Prostate gland (tissue), 2 donors: ENCODE measurements at regions not wholly inside any gene's neighbourhood (a gene's known extent, or its start where the extent isn't known, plus 50 kb on each side); places are given as distances from the start of the nearest gene placed in this dataset.

ENCODE experiments used
- DNase-seq: peaks from one replicate; pipeline ENCODE4 v3.0.0-alpha.2; 2019; ENCODE audit warnings: low spot score
- H3K27ac ChIP-seq, 2 donors: fragments of 200-600 bp; sonication (generic); 2 replicates each; pipeline ENCODE4 v1.5.1; 2017 to 2019
- H3K27me3 ChIP-seq: fragments of 200-600 bp; sonication (generic); replicated peaks from 2 replicates; pipeline ENCODE4 v1.5.1; 2019; ENCODE audit not compliant: insufficient read depth
- H3K36me3 ChIP-seq, 2 donors: fragments of 200-600 bp; sonication (generic); 1 replicate in 1 of 2; 2 replicates in 1 of 2; pipeline versions ENCODE4 v1.5.1 to v1.8.1; 2017 to 2019
- H3K4me1 ChIP-seq: fragments of 200-600 bp; sonication (generic); replicated peaks from 2 replicates; pipeline ENCODE4 v1.5.1; 2019
- H3K4me3 ChIP-seq, 2 donors: fragments of 200-600 bp; sonication (generic); 2 replicates each; pipeline ENCODE4 v1.5.1; 2017 to 2019
- H3K9me3 ChIP-seq: fragments of 200-600 bp; sonication (generic); 2 replicates; pipeline ENCODE4 v1.5.1; 2017
- POLR2A ChIP-seq: fragments of 450-650 bp; IDR thresholded peaks from one replicate; pipeline ENCODE4 v1.6.1; 2016; ENCODE audit warnings: antibody characterized with exemption, mild to moderate bottlenecking
- POLR2AphosphoS5 ChIP-seq: sonication (generic); formaldehyde crosslinking; IDR thresholded peaks from one replicate; pipeline ENCODE4 v1.6.1; 2017; ENCODE audit warnings: antibody characterized with exemption
- WGBS: methylation state at CpG from one replicate; pipeline ENCODE4 v1.1.5; 2018; 5-methylcytosine and 5-hydroxymethylcytosine counted together
- intact Hi-C: fragments of 100-400 bp; cut with DNase I; formaldehyde crosslinking; loops from one replicate; pipeline ENCODE4 v1.14.2; 2022
- TF ChIP-seq, protein P1 (sequence below), 4 experiments: fragments of 200-600 bp in 2 of 4; fragments of 450-650 bp in 2 of 4; sonication (generic) in 2 of 4; IDR thresholded peaks; 1 replicate in 3 of 4; 2 replicates in 1 of 4; pipeline ENCODE4 v1.5.1; 2016 to 2019; ENCODE audit warnings: antibody characterized with exemption in 4 of 4, mild to moderate bottlenecking in 2 of 4, moderate library complexity in 2 of 4

DNA sequence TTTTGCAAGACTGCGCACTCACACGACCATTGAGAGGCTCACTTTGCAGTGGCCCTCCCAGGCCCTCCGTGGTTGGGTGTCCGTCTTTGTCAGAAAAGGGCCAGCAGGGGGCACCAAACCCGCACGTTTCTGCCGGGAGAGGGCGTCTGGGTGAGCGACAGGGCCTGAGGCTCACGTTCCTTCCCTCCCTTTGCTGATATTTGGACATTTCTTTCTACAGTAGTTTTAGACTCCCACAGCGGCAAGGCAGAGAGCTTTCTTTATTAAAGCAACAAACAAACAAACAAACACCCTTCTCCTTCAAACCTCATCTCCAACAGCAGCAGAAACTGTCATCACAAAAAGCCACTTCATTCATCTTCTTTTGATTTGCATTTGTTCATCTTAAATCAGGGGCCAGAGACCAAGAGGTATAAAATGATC, 79.2 kb upstream of the WDR26 start:
- intact Hi-C loops = loop anchor here (2.0 to 10.0 kb wide), 3 partner anchors 131 to 409 kb away; no protein-coding TSS in a partner anchor
- Histone ChIP-seq H3K36me3 (peaks cover 0 to 2% of the 10 kb centered on the region in 2 donors), H3K9me3 (no peaks in the 10 kb centered on the region), H3K27ac (no peak overlapping the region), H3K4me1 (no peaks in the 10 kb centered on the region), H3K4me3 (no peak overlapping the region), H3K27me3 (no peaks in the 10 kb centered on the region)
- TF ChIP-seq, protein P1, sequence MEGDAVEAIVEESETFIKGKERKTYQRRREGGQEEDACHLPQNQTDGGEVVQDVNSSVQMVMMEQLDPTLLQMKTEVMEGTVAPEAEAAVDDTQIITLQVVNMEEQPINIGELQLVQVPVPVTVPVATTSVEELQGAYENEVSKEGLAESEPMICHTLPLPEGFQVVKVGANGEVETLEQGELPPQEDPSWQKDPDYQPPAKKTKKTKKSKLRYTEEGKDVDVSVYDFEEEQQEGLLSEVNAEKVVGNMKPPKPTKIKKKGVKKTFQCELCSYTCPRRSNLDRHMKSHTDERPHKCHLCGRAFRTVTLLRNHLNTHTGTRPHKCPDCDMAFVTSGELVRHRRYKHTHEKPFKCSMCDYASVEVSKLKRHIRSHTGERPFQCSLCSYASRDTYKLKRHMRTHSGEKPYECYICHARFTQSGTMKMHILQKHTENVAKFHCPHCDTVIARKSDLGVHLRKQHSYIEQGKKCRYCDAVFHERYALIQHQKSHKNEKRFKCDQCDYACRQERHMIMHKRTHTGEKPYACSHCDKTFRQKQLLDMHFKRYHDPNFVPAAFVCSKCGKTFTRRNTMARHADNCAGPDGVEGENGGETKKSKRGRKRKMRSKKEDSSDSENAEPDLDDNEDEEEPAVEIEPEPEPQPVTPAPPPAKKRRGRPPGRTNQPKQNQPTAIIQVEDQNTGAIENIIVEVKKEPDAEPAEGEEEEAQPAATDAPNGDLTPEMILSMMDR (IDR thresholded peaks at IDR 0.05) = peak; percentile 77 to 94 (median 91)
- TF ChIP-seq POLR2A = no peak
- TF ChIP-seq POLR2AphosphoS5 = peak; percentile 18
- WGBS = 4% methylated on average over 11 of the region's 11 CpGs
- peak; percentile 77 for DNase-seq

DNA sequence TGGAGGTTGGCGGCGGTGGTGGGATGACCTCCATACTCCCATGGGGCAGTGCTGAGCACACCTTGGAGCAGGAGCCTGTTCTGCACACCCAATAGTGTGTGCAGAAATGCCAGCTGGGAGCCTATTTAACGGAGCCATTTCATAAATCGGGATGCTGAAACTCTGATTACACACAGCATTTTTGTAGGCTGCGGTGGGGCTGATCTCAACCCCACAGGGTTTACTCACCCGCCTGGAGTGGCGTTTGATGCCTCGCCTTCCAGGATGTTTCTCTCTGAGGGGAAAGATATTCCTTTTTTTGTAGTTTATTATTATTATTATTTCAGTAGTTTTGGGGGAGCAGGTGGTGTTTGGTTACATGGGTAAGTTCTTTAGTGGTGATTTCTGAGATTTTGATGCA, 82.6 kb upstream of the WDR26 start:
- Histone ChIP-seq H3K36me3 (peaks cover 0 to 2% of the 10 kb centered on the region in 2 donors), H3K9me3 (no peaks in the 10 kb centered on the region), H3K4me1 (no peaks in the 10 kb centered on the region), H3K27me3 (no peaks in the 10 kb centered on the region), H3K4me3 (no peak overlapping the region), H3K27ac (no peak overlapping the region)
- 94% methylated on average over 8 of the region's 8 CpGs for WGBS
- intact Hi-C loops = loop anchor here (10.0 kb wide), 1 partner anchor 128 kb away; no protein-coding TSS in a partner anchor
- TF ChIP-seq POLR2AphosphoS5 (no peak), POLR2A (no peak)
- TF ChIP-seq, protein P1 (IDR thresholded peaks at IDR 0.05) = no peak
- DNase-seq = no peak

DNA sequence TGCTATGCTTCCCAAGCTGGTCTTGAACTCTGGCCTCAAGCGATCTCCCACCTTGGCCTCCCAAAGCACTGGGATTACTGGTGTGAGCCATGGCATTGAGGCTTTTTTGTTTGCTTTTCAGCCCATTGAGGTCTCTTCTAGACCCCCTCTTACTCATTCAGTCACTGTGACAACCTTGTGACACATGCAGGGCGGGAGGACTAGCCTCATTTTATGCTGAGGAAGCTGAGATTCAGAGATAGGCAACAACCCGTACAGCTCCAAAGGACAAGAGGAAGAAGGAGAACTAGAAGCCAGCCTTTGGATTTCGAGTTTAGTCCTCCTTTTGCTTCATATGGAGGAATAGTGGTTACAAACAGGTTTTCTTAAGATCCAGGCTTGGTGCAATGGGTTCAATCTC, 83.9 kb upstream of the WDR26 start:
- Histone ChIP-seq H3K4me1 (no peaks in the 10 kb centered on the region), H3K36me3 (peaks cover 0 to 2% of the 10 kb centered on the region in 2 donors), H3K27me3 (no peaks in the 10 kb centered on the region), H3K9me3 (no peaks in the 10 kb centered on the region), H3K4me3 (no peak overlapping the region), H3K27ac (no peak overlapping the region)
- no peak for TF ChIP-seq POLR2A
- TF ChIP-seq, protein P1 (IDR thresholded peaks at IDR 0.05) = no peak
- TF ChIP-seq POLR2AphosphoS5 = no peak
- intact Hi-C loops = loop anchor here (10.0 kb wide), 1 partner anchor 126 kb away; no protein-coding TSS in a partner anchor
- WGBS = 86% methylated on average over 4 of the region's 4 CpGs
- no peak for DNase-seq

DNA sequence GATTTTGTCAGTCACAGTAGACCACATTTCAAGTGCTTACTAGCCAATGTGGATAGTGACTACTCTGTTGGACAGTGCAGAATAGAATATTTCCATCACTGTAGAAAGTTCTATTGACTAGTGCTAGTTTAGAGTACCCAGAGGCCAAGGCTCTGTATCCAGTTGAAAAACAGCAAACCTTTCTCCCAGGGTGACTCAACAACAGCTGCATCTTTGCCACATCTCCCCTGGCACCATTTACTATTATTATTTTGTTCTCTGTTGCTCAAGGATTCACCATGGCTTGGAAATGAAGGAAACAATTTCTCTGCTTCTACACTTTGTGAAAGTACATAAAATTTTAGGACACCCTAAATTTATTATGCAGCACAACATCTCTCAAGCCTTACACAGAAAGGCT, 85.3 kb upstream of the WDR26 start:
- Histone ChIP-seq H3K4me1 (no peaks in the 10 kb centered on the region), H3K27ac (no peak overlapping the region), H3K4me3 (no peak overlapping the region), H3K9me3 (no peaks in the 10 kb centered on the region), H3K27me3 (no peaks in the 10 kb centered on the region), H3K36me3 (peaks cover 0 to 2% of the 10 kb centered on the region in 2 donors)
- intact Hi-C loops = loop anchor here (10.0 kb wide), 1 partner anchor 125 kb away; no protein-coding TSS in a partner anchor
- DNase-seq = no peak
- TF ChIP-seq POLR2A = no peak
- no peak for TF ChIP-seq POLR2AphosphoS5
- TF ChIP-seq, protein P1 (IDR thresholded peaks at IDR 0.05) = no peak

DNA sequence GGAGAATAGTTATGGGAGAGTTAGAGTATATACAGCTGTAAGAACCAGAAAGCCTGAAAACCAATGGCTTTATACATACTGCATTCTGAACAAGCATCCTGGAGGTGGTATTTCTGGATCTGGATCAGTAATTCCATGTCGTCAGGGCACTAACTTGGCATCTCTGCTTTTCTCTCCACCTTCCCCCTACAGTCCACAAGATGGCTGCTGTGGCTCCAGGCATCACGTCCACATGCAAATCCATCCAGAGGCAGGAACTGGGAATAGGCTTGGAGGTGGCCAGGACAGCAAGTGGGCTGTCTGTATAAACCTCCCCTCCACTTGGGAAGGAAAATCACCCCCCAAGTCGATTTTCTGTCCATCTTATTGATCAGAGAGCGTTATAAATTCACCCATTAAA, 86.2 kb upstream of the WDR26 start:
- DNase-seq = no peak
- Histone ChIP-seq H3K4me3 (no peak overlapping the region), H3K4me1 (no peaks in the 10 kb centered on the region), H3K27ac (no peak overlapping the region), H3K9me3 (no peaks in the 10 kb centered on the region), H3K27me3 (no peaks in the 10 kb centered on the region), H3K36me3 (peaks cover 0 to 2% of the 10 kb centered on the region in 2 donors)
- TF ChIP-seq, protein P1 (IDR thresholded peaks at IDR 0.05) = no peak
- no peak for TF ChIP-seq POLR2A
- no peak for TF ChIP-seq POLR2AphosphoS5
- intact Hi-C loops = no loop called here
- 97% methylated on average over 4 of the region's 4 CpGs for WGBS
